K562 (cell line): ENCODE measurements at regions not wholly inside any gene's neighbourhood (a gene's known extent, or its start where the extent isn't known, plus 50 kb on each side); places are given as distances from the start of the nearest gene placed in this dataset.

Experiments used
- CTCF ChIP-seq, 3 experiments: IDR thresholded peaks in 2 of 3; conservative IDR thresholded peaks in 1 of 3; 2 replicates each; pipeline ENCODE4 v1.5.1; 2011 to 2012; ENCODE audit warnings: low read length in 3 of 3, mild to moderate bottlenecking in 3 of 3, control low read depth in 2 of 3, improper control_type of control experiment in 1 of 3, inconsistent platforms in 1 of 3, low read depth in 1 of 3, mixed read lengths in 1 of 3, moderate library complexity in 1 of 3; ENCODE audit not compliant: insufficient read depth in 2 of 3
- RERE ChIP-seq: sonication (generic); formaldehyde crosslinking; IDR thresholded peaks from 2 replicates; pipeline ENCODE4 v1.8.0; 2023; ENCODE audit warnings: missing genetic modification reagents, mild to moderate bottlenecking, borderline replicate concordance
- ZNF695 ChIP-seq: fragments of 450-650 bp; formaldehyde crosslinking; IDR thresholded peaks from 2 replicates; pipeline ENCODE4 v1.4.0; 2020; ENCODE audit warnings: mild to moderate bottlenecking, moderate library complexity

- TF ChIP-seq ZNF695 (CRISPR knock-in tag) = no peak
- no peak for TF ChIP-seq RERE (CRISPR knock-in tag)
- TF ChIP-seq CTCF (IDR thresholded peaks at IDR 0.05 in 2 of 3, conservative IDR thresholded peaks at IDR 0.05 in 1 of 3; ENCODE audit: insufficient read depth in 2 of 3, low read depth in 1 of 3, low read length in 3 of 3) = no peak
These were observed 627.8 kb downstream of the TBC1D22A start (continued) for GRCh38 chr22:47390026-47390970.
